ENCODE measurements at regions not wholly inside any gene's neighbourhood (a gene's known extent, or its start where the extent isn't known, plus 50 kb on each side); places are given as distances from the start of the nearest gene placed in this dataset.

- TF ChIP-seq RFX5 (IDR thresholded peaks at IDR 0.05; ENCODE audit: low read length), result no peak
- no peak for TF ChIP-seq EZH2phosphoT487 (IDR thresholded peaks at IDR 0.05; ENCODE audit: borderline replicate concordance, low read depth)
- no peak for TF ChIP-seq POLR2AphosphoS5 (IDR thresholded peaks at IDR 0.05; ENCODE audit: low read depth, low read length)
- no peak for TF ChIP-seq NRF1 (IDR thresholded peaks at IDR 0.05; ENCODE audit: low read depth, low read length)
- Histone ChIP-seq H3F3A (replicated peaks; ENCODE audit: insufficient read depth) (peaks cover 14% of the 10 kb centered on the region), H3K27me3 (ENCODE audit: insufficient read depth) (no peaks in the 10 kb centered on the region), H3K9me2 (no peaks in the 10 kb centered on the region), H3K4me3 (ENCODE audit: low read depth in 2 of 2, low read length in 1 of 2) (no peak overlapping the region), H3K27ac (ENCODE audit: low read depth in 2 of 2, low read length in 1 of 2) (no peak overlapping the region), H2AFZ (ENCODE audit: low read depth) (no peak overlapping the region), H3K4me1 (ENCODE audit: control insufficient read depth in 1 of 2, insufficient read depth in 2 of 2, low read depth in 1 of 2, low read length in 1 of 2) (peaks cover 6 to 33% of the 10 kb centered on the region in 2 experiments; a peak in 3 of 4 replicates), H3K9ac (no peak overlapping the region), H4K20me1 (ENCODE audit: insufficient read depth) (no peaks in the 10 kb centered on the region), H3K4me2 (no peak overlapping the region), H3K36me3 (replicated peaks in 1 of 2; ENCODE audit: control insufficient read depth in 1 of 2, insufficient read depth in 2 of 2, low read length in 1 of 2) (no peaks in the 10 kb centered on the region), H3K9me3 (no peaks in the 10 kb centered on the region), H3K79me2 (ENCODE audit: insufficient read depth) (no peaks in the 10 kb centered on the region)
- no peak for DNase-seq
- POLR2A ChIA-PET, result no interaction called here
- CTCF ChIA-PET, result interaction anchor here (0.6 to 2.3 kb wide), 3 partner anchors 60 to 1800 kb away, joined by 3 to 6 read pairs (median 3); partner anchors contain the start of gene POU2F3
- WGBS (ENCODE audit: low lambda C conversion rate), result 70% methylated on average over 6 of the region's 6 CpGs
Measured at GRCh38 chr11:122040464-122040863, 75.6 kb downstream of the BLID start.

DNA sequence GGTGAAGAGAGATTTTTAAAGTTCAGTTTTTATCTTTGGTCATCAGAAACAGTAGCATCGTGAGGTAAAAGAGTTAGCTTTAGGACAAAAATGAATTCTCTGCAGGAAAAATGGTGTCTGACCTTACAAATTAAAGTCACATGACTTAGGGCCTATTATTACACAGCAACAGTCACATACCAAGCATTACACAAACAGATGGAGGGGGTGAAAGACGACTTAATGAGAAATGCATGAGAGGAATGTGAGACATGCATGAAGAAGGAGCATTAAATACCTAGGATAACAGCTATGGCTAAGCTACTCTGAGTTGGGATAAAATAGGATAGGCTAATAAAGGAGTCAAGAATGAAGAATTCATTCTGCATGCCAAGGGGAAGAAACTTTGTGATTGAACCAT lies 77.5 kb downstream of the BLID start:
- TF ChIP-seq, protein P1, sequence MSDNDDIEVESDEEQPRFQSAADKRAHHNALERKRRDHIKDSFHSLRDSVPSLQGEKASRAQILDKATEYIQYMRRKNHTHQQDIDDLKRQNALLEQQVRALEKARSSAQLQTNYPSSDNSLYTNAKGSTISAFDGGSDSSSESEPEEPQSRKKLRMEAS (IDR thresholded peaks at IDR 0.05; ENCODE audit: low read depth), result 0 out of 2 replicates have a peak, but pooled peaks have one; percentile 20
- TF ChIP-seq SIN3A (IDR thresholded peaks at IDR 0.05; ENCODE audit: borderline replicate concordance, low read depth, low read length) (no peak), RFX5 (IDR thresholded peaks at IDR 0.05; ENCODE audit: low read length) (no peak), EP300 (IDR thresholded peaks at IDR 0.05; ENCODE audit: borderline replicate concordance in 1 of 2, low read depth in 1 of 2, low read length in 1 of 2) (peak in 1 of 2 experiments; percentile 47; a peak in 1 of 4 replicates), NFIC (IDR thresholded peaks at IDR 0.05; ENCODE audit: borderline replicate concordance) (peak; percentile 27; the same call in 1 of the 2 replicates), TEAD4 (IDR thresholded peaks at IDR 0.05; ENCODE audit: borderline replicate concordance, insufficient read depth) (peak; percentile 84; the same call in 1 of the 2 replicates), JUND (IDR thresholded peaks at IDR 0.05) (peak; percentile 52), ZBTB33 (IDR thresholded peaks at IDR 0.05; ENCODE audit: borderline replicate concordance, low read depth) (0 out of 2 replicates have a peak, but pooled peaks have one; percentile 11), TCF12 (IDR thresholded peaks at IDR 0.05) (peak; percentile 72), CHD2 (IDR thresholded peaks at IDR 0.05; ENCODE audit: low read length, partially characterized antibody) (no peak), MEF2A (IDR thresholded peaks at IDR 0.05; ENCODE audit: borderline replicate concordance, low read depth) (peak; percentile 36; the same call in 1 of the 2 replicates), FOSL2 (IDR thresholded peaks at IDR 0.05; ENCODE audit: borderline replicate concordance, low read depth) (peak; percentile 46; the same call in 1 of the 2 replicates)
- TF ChIP-seq, protein P2, sequence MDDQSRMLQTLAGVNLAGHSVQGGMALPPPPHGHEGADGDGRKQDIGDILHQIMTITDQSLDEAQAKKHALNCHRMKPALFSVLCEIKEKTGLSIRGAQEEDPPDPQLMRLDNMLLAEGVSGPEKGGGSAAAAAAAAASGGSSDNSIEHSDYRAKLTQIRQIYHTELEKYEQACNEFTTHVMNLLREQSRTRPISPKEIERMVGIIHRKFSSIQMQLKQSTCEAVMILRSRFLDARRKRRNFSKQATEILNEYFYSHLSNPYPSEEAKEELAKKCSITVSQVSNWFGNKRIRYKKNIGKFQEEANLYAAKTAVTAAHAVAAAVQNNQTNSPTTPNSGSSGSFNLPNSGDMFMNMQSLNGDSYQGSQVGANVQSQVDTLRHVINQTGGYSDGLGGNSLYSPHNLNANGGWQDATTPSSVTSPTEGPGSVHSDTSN (IDR thresholded peaks at IDR 0.05), result peak; percentile 34; the same call in 1 of the 2 replicates
- TF ChIP-seq, protein P3, sequence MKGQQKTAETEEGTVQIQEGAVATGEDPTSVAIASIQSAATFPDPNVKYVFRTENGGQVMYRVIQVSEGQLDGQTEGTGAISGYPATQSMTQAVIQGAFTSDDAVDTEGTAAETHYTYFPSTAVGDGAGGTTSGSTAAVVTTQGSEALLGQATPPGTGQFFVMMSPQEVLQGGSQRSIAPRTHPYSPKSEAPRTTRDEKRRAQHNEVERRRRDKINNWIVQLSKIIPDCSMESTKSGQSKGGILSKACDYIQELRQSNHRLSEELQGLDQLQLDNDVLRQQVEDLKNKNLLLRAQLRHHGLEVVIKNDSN (IDR thresholded peaks at IDR 0.05; ENCODE audit: borderline replicate concordance, low read depth), result peak; percentile 68; the same call in 1 of the 2 replicates
- no peaks in the 10 kb centered on the region for H3K9me3 ChIP-seq
- no peak overlapping the region for H3K9ac ChIP-seq
- H3K79me2 ChIP-seq (ENCODE audit: insufficient read depth), result no peaks in the 10 kb centered on the region
- no peaks in the 10 kb centered on the region for H3K27me3 ChIP-seq (ENCODE audit: insufficient read depth)
- no peak overlapping the region for H3K4me2 ChIP-seq
- no peak for DNase-seq
- H3K4me1 ChIP-seq (ENCODE audit: control insufficient read depth in 1 of 2, insufficient read depth in 2 of 2, low read depth in 1 of 2, low read length in 1 of 2), result peaks cover 12 to 28% of the 10 kb centered on the region in 2 experiments; a peak in 3 of 4 replicates
- H3K27ac ChIP-seq (ENCODE audit: low read depth in 2 of 2, low read length in 1 of 2), result peak overlapping the region; percentile 56; a peak in 3 of 4 replicates
- no peaks in the 10 kb centered on the region for H3K9me2 ChIP-seq
- 46% methylated on average over 2 of the region's 2 CpGs for WGBS (ENCODE audit: low lambda C conversion rate)
- H2AFZ ChIP-seq (ENCODE audit: low read depth), result no peak overlapping the region
- POLR2A ChIA-PET, result no interaction called here
- no peaks in the 10 kb centered on the region for H4K20me1 ChIP-seq (ENCODE audit: insufficient read depth)
- H3F3A ChIP-seq (replicated peaks; ENCODE audit: insufficient read depth), result peaks cover 12% of the 10 kb centered on the region
- H3K36me3 ChIP-seq (replicated peaks in 1 of 2; ENCODE audit: control insufficient read depth in 1 of 2, insufficient read depth in 2 of 2, low read length in 1 of 2), result no peaks in the 10 kb centered on the region
- CTCF ChIA-PET, result interaction anchor here (1.0 to 1.2 kb wide), 3 partner anchors 50 to 552 kb away, joined by 3 to 4 read pairs (median 3); no protein-coding TSS in a partner anchor
- no peak overlapping the region for H3K4me3 ChIP-seq (ENCODE audit: low read depth in 2 of 2, low read length in 1 of 2)
